Activated T-cell treated with anti-CD3 and anti-CD28 coated beads, Interleukin-2, amount 50 U/mL, for 72 hours (primary cell): ENCODE measurements at regions not wholly inside any gene's neighbourhood (a gene's known extent, or its start where the extent isn't known, plus 50 kb on each side); places are given as distances from the start of the nearest gene placed in this dataset.
"Not testable (repeated sequence)": the region's sequence is repeated elsewhere in the genome, so short reads cannot be mapped to it uniquely, and the experiment has no call there.

Source experiments
- ATAC-seq, 2 donors: fragments of 150-1000 bp; cut with Tn5 transposase; replicated peaks in 1 of 2; 2 replicates each; pipeline ENCODE4 v1.10.0; 2021; ENCODE audit warnings: moderate library complexity in 2 of 2, mild to moderate bottlenecking in 1 of 2
- DNase-seq, 2 donors: peaks; one replicate each; pipeline ENCODE4 v3.0.0; 2021 to 2022; ENCODE audit warnings: mixed read lengths in 1 of 2
- H3K27ac Mint-ChIP-seq: one replicate; pipeline ENCODE4 v1.8.0; 2022; ENCODE audit warnings: mild to moderate bottlenecking, moderate library complexity, mixed read lengths
- H3K27me3 Mint-ChIP-seq: one replicate; pipeline ENCODE4 v1.8.0; 2022; ENCODE audit warnings: low read depth, mixed read lengths
- H3K36me3 Mint-ChIP-seq, 2 donors: one replicate each; pipeline ENCODE4 v1.8.0; 2022; ENCODE audit warnings: mixed read lengths in 2 of 2, mild to moderate bottlenecking in 1 of 2; ENCODE audit not compliant: insufficient read depth in 2 of 2
- H3K4me1 Mint-ChIP-seq: one replicate; pipeline ENCODE4 v1.8.0; 2022; ENCODE audit warnings: low read depth, mixed read lengths
- H3K4me3 Mint-ChIP-seq, 2 donors: one replicate each; pipeline ENCODE4 v1.8.0; 2022; ENCODE audit warnings: mild to moderate bottlenecking in 2 of 2, mixed read lengths in 2 of 2, moderate library complexity in 2 of 2
- H3K9me3 Mint-ChIP-seq, 2 donors: one replicate each; pipeline ENCODE4 v1.8.0; 2022; ENCODE audit warnings: mixed read lengths in 2 of 2

DNA sequence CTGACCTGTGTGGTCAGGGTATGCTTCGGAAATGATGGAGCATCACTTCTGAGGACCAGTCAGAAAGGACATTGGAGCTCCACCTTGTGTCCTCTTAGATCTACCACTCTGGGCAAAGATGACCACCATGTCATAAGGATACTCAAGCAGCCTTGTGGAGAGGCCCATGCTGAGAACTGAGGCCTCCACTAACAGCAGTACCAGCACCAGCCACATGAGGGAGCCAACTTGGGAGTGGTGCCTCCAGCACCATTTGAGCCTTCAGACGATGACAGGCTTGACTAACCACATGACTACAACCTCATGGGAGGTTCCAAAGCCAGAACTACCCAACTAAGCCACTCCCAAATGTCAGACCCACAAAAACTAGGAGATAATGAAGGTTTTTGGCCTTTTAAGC, 116.0 kb downstream of the NPTX2 start:
- H3K27ac Mint-ChIP-seq: no peak overlapping the region
- H3K4me1 Mint-ChIP-seq: no peaks in the 10 kb centered on the region
- no peak overlapping the region for H3K4me3 Mint-ChIP-seq
- DNase-seq: peak; percentile 63 to 67
- peaks cover 0 to 2% of the 10 kb centered on the region in 2 donors for H3K36me3 Mint-ChIP-seq
- no peaks in the 10 kb centered on the region for H3K27me3 Mint-ChIP-seq
- peak in 1 of 2 donors; percentile 67 for ATAC-seq
- peaks cover 0 to 4% of the 10 kb centered on the region in 2 donors for H3K9me3 Mint-ChIP-seq

DNA sequence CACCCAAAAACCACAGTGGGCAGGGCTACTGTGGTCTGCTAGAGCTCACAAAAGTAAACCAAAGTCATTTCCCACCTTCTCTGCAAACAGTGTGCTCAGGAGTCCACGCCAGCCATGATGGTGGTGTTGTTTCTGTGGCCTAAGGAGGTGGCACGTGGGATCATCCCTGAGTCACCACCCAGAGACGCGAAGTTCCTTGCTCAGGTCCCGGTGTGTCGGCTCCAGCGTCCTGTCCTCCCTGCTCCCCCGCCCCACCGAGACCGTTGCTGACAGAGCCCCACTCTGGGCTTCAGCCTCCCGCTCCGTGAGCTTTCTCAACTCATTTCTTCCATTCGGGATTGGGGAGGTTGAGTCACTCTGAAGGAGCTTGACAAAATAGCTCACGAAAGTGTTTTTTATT, 118.7 kb downstream of the NPTX2 start:
- no peak for ATAC-seq
- no peaks in the 10 kb centered on the region for H3K27me3 Mint-ChIP-seq
- peaks cover 0 to 4% of the 10 kb centered on the region in 2 donors for H3K9me3 Mint-ChIP-seq
- H3K36me3 Mint-ChIP-seq: peaks cover 0 to 2% of the 10 kb centered on the region in 2 donors
- H3K27ac Mint-ChIP-seq: no peak overlapping the region
- DNase-seq: no peak
- H3K4me1 Mint-ChIP-seq: no peaks in the 10 kb centered on the region
- H3K4me3 Mint-ChIP-seq: no peak overlapping the region

DNA sequence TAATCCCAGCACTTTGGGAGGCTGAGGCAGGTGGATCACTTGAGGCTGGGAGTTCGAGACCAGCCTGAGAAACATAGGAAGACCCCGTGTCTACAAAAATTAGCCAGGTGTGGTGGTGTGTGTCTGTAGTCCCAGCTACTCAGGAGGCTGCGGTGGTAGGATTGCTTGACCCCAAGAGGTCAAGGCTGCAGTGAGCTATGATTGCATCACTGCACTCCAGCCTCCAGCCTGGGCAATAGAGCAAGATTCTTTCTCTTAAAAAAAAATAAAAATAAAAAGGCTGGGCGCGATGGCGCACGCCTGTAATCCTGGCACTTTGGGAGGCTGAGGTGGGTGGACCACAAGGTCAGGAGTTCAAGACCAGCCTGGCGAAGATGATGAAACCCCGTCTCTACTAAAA, 119.4 kb downstream of the NPTX2 start:
- not testable (repeated sequence) for H3K4me1 Mint-ChIP-seq, H3K9me3 Mint-ChIP-seq, H3K4me3 Mint-ChIP-seq, H3K27ac Mint-ChIP-seq, H3K27me3 Mint-ChIP-seq, H3K36me3 Mint-ChIP-seq, ATAC-seq, DNase-seq

DNA sequence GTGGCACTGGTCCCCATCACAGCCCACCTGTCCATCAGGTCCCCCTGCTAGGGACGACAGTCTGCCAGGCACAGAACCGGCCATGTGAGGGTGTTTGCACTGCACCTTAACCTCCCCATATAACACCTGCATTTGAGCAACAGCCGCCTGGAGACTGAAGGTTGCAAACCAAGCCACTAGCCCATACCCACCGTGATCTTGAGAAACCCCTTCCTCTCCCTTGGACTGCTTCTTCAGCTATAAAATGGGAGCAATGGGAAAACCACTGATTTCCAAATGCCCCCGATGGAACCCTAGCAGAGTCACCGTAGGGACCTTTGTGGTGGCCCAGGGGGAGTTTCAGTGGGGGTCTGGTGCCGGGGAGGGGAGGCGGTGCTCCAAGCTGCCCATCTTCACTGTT, 120.1 kb downstream of the NPTX2 start:
- H3K36me3 Mint-ChIP-seq: peaks cover 0 to 2% of the 10 kb centered on the region in 2 donors
- DNase-seq: no peak

DNA sequence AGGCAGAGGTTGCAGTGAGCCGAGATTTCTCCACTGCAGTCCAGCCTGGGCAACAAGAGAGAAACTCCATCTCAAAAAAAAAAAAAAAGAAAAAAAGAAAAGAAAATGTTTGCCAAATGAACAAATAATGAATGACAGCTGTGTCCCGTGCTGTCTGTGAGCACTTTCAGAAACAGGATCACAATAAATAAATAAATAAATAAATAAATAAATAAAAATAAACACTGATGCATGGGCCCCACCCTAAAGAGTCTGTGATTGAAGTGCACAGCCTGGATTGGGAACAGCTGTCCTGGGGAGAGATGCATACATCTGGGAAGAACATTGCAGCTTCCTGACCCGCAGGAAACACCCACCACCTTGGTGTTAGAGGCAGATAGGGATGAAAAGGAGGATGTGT, 123.6 kb downstream of the NPTX2 start:
- H3K36me3 Mint-ChIP-seq: no peaks in the 10 kb centered on the region
- no peak overlapping the region for H3K27ac Mint-ChIP-seq
- H3K4me1 Mint-ChIP-seq: no peaks in the 10 kb centered on the region
- no peak for DNase-seq
- no peak overlapping the region for H3K4me3 Mint-ChIP-seq
- no peak for ATAC-seq
- H3K27me3 Mint-ChIP-seq: no peaks in the 10 kb centered on the region
- H3K9me3 Mint-ChIP-seq: no peaks in the 10 kb centered on the region

More for the DNA sequence above, 120.1 kb downstream of the NPTX2 start:
- no peaks in the 10 kb centered on the region for H3K4me1 Mint-ChIP-seq
- H3K27ac Mint-ChIP-seq: no peak overlapping the region
- no peak overlapping the region for H3K4me3 Mint-ChIP-seq
- H3K27me3 Mint-ChIP-seq: no peaks in the 10 kb centered on the region
- ATAC-seq: no peak
- H3K9me3 Mint-ChIP-seq: peaks cover 0 to 4% of the 10 kb centered on the region in 2 donors

DNA sequence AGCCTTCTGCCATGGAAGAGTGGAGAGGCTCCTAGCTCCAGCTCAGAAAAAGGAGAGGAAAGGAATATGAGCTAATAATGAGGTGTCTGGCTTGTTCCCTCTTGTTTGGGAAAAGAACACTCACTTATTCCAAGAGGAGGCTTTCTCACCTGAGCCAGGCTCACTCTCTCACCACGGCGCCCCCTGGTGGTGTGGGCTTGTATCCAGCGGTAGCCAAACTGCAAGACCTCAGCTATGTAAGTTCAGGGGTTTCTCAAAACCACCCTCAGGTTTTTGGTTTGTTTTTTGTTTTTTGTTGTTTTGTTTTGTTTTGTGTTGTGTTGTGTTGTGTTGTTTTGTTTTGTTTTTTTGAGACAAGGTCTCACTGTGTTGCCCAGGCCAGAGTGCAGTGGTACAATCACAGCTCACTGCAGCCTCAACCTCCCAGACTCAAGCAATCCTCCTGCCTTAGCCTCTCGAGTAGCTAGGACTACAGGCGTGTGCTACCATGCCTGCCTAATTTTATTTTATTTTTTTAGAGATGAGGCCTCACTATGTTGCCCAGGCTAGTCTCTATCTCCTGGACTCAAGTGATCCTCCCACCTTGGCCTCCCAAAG, 124.0 kb downstream of the TMEM130 start:
- H3K36me3 Mint-ChIP-seq: no peaks in the 10 kb centered on the region
- no peaks in the 10 kb centered on the region for H3K9me3 Mint-ChIP-seq
- DNase-seq (peak; percentile 74 to 81), ATAC-seq (peak in 1 of 2 donors; percentile 43)
- H3K4me3 Mint-ChIP-seq: no peak overlapping the region
- H3K4me1 Mint-ChIP-seq: no peaks in the 10 kb centered on the region
- H3K27me3 Mint-ChIP-seq: peaks cover 6% of the 10 kb centered on the region
- H3K27ac Mint-ChIP-seq: no peak overlapping the region

DNA sequence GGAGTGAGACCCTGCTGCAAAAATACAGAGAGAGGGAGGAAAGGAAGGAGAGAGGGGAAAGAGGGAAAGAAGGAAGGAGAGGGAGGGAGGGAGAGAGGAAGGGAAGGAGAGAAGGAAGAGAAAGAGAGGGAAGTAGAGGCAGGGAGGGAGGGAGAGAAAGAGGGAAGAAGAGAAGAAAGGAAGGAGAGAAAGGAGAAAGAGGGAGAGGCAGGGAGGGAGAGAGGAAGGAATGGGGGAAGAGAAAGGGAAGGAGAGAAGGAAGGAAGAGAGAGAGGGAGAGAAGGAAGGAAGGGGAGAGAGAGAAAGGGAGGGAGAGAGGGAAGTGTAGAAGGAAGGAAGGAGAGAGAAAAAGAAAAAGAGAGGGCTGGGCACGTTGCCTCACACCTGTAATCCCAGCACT, 121.7 kb downstream of the TMEM130 start:
- H3K27me3 Mint-ChIP-seq: peaks cover 6% of the 10 kb centered on the region
- H3K4me1 Mint-ChIP-seq: no peaks in the 10 kb centered on the region
- no peak for ATAC-seq
- DNase-seq: no peak
- no peaks in the 10 kb centered on the region for H3K9me3 Mint-ChIP-seq
- no peaks in the 10 kb centered on the region for H3K36me3 Mint-ChIP-seq
- no peak overlapping the region for H3K4me3 Mint-ChIP-seq
- no peak overlapping the region for H3K27ac Mint-ChIP-seq

DNA sequence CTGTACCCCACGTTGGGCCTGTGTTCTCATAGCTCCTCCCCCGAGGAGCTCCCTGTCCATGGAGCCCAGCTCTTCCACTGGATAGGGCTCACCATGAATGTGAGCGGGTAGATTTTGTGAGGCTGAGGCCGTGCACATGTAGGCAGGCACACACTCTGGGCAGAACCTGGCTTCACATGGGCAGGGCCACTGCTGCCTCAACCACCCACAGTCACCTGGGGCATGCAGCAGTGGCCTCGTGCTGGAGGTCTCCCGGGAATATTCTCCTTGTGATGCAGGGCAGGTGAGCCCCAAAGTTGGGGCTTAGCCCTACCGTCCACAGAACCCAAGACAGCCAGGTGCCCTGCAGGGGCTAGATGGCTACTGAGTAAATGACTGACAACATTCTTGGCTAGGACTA, 116.6 kb downstream of the TMEM130 start:
- Mint-ChIP-seq H3K36me3 (no peaks in the 10 kb centered on the region), H3K27me3 (peaks cover 2% of the 10 kb centered on the region), H3K4me3 (no peak overlapping the region), H3K27ac (no peak overlapping the region), H3K4me1 (no peaks in the 10 kb centered on the region), H3K9me3 (no peaks in the 10 kb centered on the region)
- DNase-seq (no peak), ATAC-seq (no peak)

DNA sequence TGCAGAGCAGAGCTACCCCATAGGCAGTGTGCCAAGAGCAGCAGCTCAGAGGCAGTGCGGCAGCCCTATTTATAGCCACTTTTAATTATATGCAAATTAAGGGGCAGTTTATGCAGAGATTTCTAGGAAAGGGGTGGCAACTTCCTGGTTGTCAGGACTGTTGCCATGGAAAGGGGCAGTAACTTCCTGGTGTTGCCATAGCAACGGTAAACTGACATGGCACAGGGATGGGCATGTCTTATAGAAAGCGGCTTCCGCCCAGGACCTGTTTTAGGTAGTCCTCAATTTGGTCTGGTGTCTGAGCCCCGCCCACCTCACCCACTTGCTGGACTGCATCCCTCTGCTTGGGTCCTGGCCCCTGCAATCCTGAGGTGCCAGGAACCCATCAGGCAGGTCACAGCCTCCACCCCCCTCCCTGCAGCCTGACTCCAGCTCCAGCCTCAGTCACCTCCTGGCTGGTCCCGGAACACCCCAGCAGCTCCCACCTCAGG, 115.8 kb downstream of the TMEM130 start:
- H3K36me3 Mint-ChIP-seq: no peaks in the 10 kb centered on the region
- no peak overlapping the region for H3K27ac Mint-ChIP-seq
- H3K4me1 Mint-ChIP-seq: no peaks in the 10 kb centered on the region
- H3K27me3 Mint-ChIP-seq: peaks cover 11% of the 10 kb centered on the region
- ATAC-seq (no peak), DNase-seq (no peak)
- peaks cover 5% of the 10 kb centered on the region in 2 donors for H3K9me3 Mint-ChIP-seq
- no peak overlapping the region for H3K4me3 Mint-ChIP-seq

DNA sequence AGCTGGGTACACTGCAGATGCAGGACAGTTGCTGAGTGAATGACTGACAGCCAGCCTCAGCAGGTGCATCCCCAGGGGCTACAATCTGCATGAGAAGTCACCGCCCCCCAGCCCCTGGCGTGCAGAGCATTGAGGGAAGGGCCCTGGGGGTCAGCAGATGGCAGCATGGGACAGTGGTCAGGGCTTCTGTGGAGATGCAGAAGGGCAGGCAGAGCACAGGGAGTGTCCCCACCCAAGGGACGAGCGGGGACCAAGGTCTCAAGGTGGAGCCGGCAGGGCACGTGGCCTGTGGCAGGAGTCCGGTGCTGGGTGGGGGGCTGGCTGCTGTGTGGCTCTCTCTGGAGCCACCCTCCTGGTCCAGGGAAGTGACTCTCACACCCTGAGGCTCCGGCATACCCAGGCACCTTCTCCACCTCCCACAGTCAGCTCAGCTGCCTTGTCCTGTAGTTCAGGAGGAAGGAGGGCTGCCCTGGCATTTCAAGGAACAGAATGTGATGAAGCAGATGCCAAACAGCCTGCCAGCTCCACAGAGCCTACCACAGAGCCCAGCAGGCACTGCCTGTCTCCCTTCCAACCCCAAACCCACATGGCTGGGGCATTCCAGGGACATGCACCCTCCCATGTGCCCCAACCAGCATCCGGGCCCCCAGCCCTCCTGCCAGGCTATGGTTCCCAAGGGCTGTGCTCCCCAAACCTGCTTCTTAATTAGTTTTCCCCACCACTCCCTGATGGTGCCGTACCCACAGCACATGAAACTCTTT, 114.5 kb downstream of the TMEM130 start:
- no peak overlapping the region for H3K4me3 Mint-ChIP-seq
- no peak overlapping the region for H3K27ac Mint-ChIP-seq
- no peak for DNase-seq

DNA sequence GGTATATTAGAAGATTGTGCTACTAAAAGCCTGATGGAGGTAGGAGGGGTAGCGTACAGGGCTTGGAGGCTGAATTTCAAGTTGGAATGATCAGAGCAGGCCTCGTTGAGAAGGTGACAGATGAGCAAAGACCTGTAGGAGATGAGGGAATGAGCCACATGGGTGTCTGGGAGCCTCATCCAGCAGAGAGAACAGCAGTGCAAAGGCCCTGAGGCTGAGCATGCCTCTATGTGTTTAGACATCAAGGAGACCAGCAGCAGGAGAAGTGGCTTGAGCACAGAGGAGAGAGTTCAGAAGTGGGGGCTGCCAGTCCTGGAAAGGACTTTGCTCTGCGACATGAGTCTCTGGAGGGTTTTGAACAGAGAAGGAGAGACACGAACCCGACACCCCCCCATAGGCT, 111.7 kb downstream of the TMEM130 start:
- Mint-ChIP-seq H3K9me3 (peaks cover 7 to 8% of the 10 kb centered on the region in 2 donors), H3K27me3 (peaks cover 15% of the 10 kb centered on the region), H3K4me3 (no peak overlapping the region), H3K36me3 (no peaks in the 10 kb centered on the region), H3K27ac (no peak overlapping the region), H3K4me1 (no peaks in the 10 kb centered on the region)
- ATAC-seq (no peak), DNase-seq (no peak)

More for the DNA sequence above, 114.5 kb downstream of the TMEM130 start:
- Mint-ChIP-seq H3K36me3 (no peaks in the 10 kb centered on the region), H3K27me3 (peaks cover 15% of the 10 kb centered on the region), H3K4me1 (no peaks in the 10 kb centered on the region), H3K9me3 (peaks cover 7 to 8% of the 10 kb centered on the region in 2 donors)
- peak in 1 of 2 donors; percentile 19 for ATAC-seq

DNA sequence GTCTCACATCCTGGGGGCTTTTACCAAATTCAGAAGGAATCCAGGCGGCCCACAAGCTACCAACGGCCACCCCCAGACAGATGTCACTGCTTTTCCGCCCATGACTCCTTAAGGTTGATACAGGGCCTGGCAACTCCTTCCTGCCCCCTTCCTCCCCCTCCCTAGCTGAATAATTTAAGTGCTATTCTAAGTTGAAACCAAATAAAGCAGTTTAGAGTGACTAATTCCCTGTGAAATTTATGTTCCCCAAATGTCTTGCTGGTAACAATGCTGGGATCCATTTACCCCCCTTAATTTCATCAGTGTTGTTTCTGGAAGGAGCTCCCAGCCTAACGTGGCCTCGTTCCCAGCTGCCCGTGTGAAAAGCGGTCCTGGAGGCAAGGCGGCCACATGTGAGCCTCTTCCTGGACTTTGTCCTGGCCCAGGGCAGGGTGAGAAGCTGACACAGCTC, 109.6 kb downstream of the TMEM130 start:
- ATAC-seq (no peak), DNase-seq (no peak)
- Mint-ChIP-seq H3K36me3 (no peaks in the 10 kb centered on the region), H3K27ac (no peak overlapping the region), H3K4me3 (no peak overlapping the region), H3K4me1 (no peaks in the 10 kb centered on the region), H3K9me3 (peaks cover 7 to 8% of the 10 kb centered on the region in 2 donors), H3K27me3 (peaks cover 15% of the 10 kb centered on the region)

DNA sequence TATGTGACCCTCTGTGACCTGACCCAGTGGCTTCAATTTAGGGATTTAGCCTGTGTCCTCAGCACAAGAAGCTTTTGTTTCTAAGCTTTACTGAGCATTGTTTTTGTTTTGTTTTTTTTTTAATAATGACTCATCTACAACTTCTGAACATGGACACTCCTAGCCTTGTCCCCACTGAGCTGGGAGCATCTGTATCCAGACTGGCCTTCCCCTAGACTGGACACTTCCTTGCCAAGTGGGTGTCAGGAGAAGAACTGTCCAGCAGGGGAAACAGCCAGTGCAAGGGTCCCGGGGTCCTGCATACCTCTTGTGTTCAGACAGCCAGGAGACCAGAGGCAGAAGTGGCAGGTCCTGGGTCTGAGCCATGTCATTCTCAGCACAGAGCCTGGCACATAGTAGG, 108.6 kb downstream of the TMEM130 start:
- H3K4me3 Mint-ChIP-seq: no peak overlapping the region
- DNase-seq (no peak), ATAC-seq (no peak)
- no peak overlapping the region for H3K27ac Mint-ChIP-seq
- H3K36me3 Mint-ChIP-seq: no peaks in the 10 kb centered on the region
- peaks cover 7 to 8% of the 10 kb centered on the region in 2 donors for H3K9me3 Mint-ChIP-seq
- H3K4me1 Mint-ChIP-seq: no peaks in the 10 kb centered on the region
- peaks cover 15% of the 10 kb centered on the region for H3K27me3 Mint-ChIP-seq
